Adrenal gland (tissue), 9 donors: ENCODE measurements at regions not wholly inside any gene's neighbourhood (a gene's known extent, or its start where the extent isn't known, plus 50 kb on each side); places are given as distances from the start of the nearest gene placed in this dataset.

ENCODE experiments used
- DNase-seq, 7 donors: peaks; one replicate each; pipeline ENCODE4 v3.0.0-alpha.2; 2019 to 2020
- H3K27ac ChIP-seq, 5 donors: fragments of 200-600 bp; sonication (generic) in 4 of 5; 1 replicate in 3 of 5; 2 replicates in 2 of 5; pipeline versions ENCODE4 v1.5.1 to v1.8.0; 2016 to 2020; ENCODE audit warnings: mild to moderate bottlenecking in 1 of 5
- H3K27me3 ChIP-seq: fragments of 200-600 bp; 2 replicates; pipeline ENCODE4 v1.8.0; 2021
- H3K36me3 ChIP-seq, 2 donors: fragments of 200-600 bp; replicated peaks in 1 of 2; 1 replicate in 1 of 2; 2 replicates in 1 of 2; pipeline versions ENCODE4 v1.5.1 to v1.8.0; 2018 to 2022
- H3K4me1 ChIP-seq, 2 donors: fragments of 200-600 bp; replicated peaks in 1 of 2; 1 replicate in 1 of 2; 2 replicates in 1 of 2; pipeline versions ENCODE4 v1.5.1 to v1.8.0; 2018 to 2021
- H3K4me3 ChIP-seq, 4 donors: fragments of 200-600 bp; sonication (generic) in 3 of 4; one replicate each; pipeline ENCODE4 v1.5.1; 2016 to 2018
- H3K9me3 ChIP-seq, 3 donors: fragments of 200-600 bp; sonication (generic) in 1 of 3; replicated peaks in 1 of 3; 1 replicate in 2 of 3; 2 replicates in 1 of 3; pipeline versions ENCODE4 v1.5.1 to v1.8.0; 2016 to 2021
- CTCF ChIP-seq, 6 experiments: fragments of 450-650 bp in 4 of 6; fragments of 200-600 bp in 2 of 6; sonication (generic) in 1 of 6; IDR thresholded peaks; 1 replicate in 5 of 6; 2 replicates in 1 of 6; pipeline versions ENCODE4 v1.5.1 to v1.8.0; 2016 to 2021; ENCODE audit warnings: antibody characterized with exemption in 6 of 6, mild to moderate bottlenecking in 2 of 6, moderate library complexity in 1 of 6
- POLR2A ChIP-seq, 2 donors: fragments of 450-650 bp; IDR thresholded peaks; one replicate each; pipeline ENCODE4 v1.6.1; 2017; ENCODE audit warnings: antibody characterized with exemption in 2 of 2, mild to moderate bottlenecking in 2 of 2, moderate library complexity in 1 of 2
- WGBS, 4 donors: extraction: QIAGEN DNeasy Blood & Tissue Kit in 2 of 4; methylation state at CpG; one replicate each; pipeline versions ENCODE4 v1.1.5 to v1.1.7; 2013 to 2017; 5-methylcytosine and 5-hydroxymethylcytosine counted together
- intact Hi-C, 2 donors: fragments of 100-400 bp; cut with DNase I; formaldehyde crosslinking; loops; one replicate each; pipeline versions ENCODE4 v1.14.1 to v1.15.0; 2022 to 2023
- donor health status: healthy with polysubstance abuse.
- donor health status: Bipolar disorder and iron deficiency.
- donor health status: DM: yes; HTN: yes; CAD: no.
- donor health status: DM: no; HTN: no; CAD: no.
- donor health status: DM: no; HTN: no; CAD: no.

DNA sequence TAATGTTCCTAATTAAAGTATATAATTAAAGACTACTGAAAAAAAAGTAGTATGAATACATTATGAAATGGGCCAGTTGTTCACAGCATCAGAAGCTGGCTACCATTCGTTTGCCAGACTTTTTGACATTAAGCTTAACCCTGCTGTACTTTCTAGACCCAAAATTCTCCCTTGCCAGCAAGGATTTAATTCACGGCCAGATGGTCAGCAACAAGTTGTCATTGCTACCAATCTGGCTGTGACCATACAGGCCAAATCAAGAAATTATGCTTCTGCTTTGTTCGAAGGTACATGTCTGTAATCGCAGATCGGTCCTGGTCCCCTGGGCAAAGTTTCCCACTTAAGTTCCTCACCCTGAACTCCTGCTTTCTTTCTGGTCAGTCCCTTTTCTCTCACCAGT is 217.7 kb upstream of the ATXN7L3B start:
- 74 to 81% (median 77%) methylated on average over 5 of the region's 5 CpGs for WGBS, 4 donors
- intact Hi-C loops = no loop called here

DNA sequence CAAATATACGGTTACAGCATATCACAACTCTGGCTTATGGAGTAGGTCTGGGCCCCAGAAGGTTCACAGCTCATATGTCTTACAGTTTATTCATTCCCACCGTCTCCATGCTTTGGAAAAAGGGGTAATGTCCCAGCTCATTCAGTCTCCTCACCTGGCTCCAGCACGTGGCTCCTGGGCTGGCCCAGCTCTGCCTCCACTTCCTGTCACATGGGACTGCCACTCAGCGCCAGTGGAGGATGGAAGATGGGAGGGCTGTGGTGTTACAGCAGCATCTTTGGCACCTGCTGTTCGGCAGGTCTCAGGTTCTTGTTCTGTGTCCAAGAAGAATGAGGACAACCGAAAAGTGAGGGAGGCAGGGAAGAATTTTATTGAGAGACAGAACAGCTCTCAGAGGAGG is 216.3 kb upstream of the ATXN7L3B start:
- intact Hi-C loops = no loop called here
- Histone ChIP-seq H3K4me3 (no peak overlapping the region), H3K27ac (no peak overlapping the region)

More for the DNA sequence above, 217.7 kb upstream of the ATXN7L3B start:
- H3K4me1 ChIP-seq = no peaks in the 10 kb centered on the region
- H3K4me3 ChIP-seq = no peak overlapping the region
- H3K36me3 ChIP-seq = no peaks in the 10 kb centered on the region
- H3K27ac ChIP-seq = no peak overlapping the region
- no peak for DNase-seq
- H3K9me3 ChIP-seq = no peaks in the 10 kb centered on the region
- H3K27me3 ChIP-seq = no peaks in the 10 kb centered on the region
- TF ChIP-seq CTCF (IDR thresholded peaks at IDR 0.05) (no peak), POLR2A (IDR thresholded peaks at IDR 0.05) (no peak)

DNA sequence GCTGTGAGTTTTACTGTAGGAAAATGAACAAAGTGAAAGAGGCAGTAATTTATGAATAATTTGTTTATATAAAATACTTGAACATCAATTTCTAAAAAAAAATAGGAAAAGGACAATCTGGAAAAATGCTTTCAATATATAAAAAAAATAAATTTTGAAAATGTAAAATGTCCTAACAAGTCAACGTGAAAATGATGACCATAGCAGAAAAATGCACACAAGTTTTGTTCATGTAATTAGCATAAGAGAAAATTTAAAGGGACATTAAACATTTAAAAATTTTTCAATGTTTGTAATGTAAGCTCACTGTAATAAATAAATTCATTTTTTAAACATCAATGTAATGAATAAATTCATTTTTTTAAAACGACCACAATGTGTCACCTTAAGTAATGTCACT is 214.8 kb upstream of the ATXN7L3B start:
- Histone ChIP-seq H3K36me3 (no peaks in the 10 kb centered on the region), H3K4me1 (no peaks in the 10 kb centered on the region), H3K27me3 (no peaks in the 10 kb centered on the region), H3K9me3 (no peaks in the 10 kb centered on the region), H3K4me3 (no peak overlapping the region), H3K27ac (no peak overlapping the region)
- intact Hi-C loops = no loop called here
- no peak for DNase-seq
- WGBS, 4 donors = 60 to 73% (median 68%) methylated on average over 2 of the region's 2 CpGs
- TF ChIP-seq POLR2A (IDR thresholded peaks at IDR 0.05) (no peak), CTCF (IDR thresholded peaks at IDR 0.05) (no peak)

More for the DNA sequence above, 216.3 kb upstream of the ATXN7L3B start:
- DNase-seq = no peak
- no peaks in the 10 kb centered on the region for H3K27me3 ChIP-seq
- no peaks in the 10 kb centered on the region for H3K4me1 ChIP-seq
- TF ChIP-seq CTCF (IDR thresholded peaks at IDR 0.05) (no peak), POLR2A (IDR thresholded peaks at IDR 0.05) (no peak)
- H3K36me3 ChIP-seq = no peaks in the 10 kb centered on the region
- WGBS, 4 donors = 79 to 84% (median 80%) methylated on average over 6 of the region's 6 CpGs
- no peaks in the 10 kb centered on the region for H3K9me3 ChIP-seq

DNA sequence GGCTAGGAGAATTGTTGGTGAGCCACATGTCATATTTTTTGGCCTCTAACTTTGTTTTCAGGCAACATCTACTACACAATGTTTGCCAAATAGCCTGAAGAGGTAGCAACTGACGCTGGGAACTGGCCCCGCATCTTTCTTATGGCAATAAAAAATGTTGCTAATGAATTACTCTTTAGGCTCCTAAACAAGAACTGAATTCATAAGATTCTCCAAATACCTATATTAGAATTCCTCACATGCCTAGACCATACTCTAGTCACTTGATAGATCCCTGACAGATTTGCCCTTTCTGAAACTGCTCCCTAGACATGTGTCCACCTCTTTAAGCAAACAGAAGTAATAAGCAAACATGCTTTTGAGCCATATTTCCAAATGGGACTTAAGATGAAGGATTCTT is 209.0 kb upstream of the ATXN7L3B start:
- Histone ChIP-seq H3K36me3 (no peaks in the 10 kb centered on the region), H3K27ac (no peak overlapping the region), H3K4me3 (no peak overlapping the region), H3K9me3 (no peaks in the 10 kb centered on the region), H3K4me1 (no peaks in the 10 kb centered on the region), H3K27me3 (no peaks in the 10 kb centered on the region)
- DNase-seq = no peak
- TF ChIP-seq POLR2A (IDR thresholded peaks at IDR 0.05) (no peak), CTCF (IDR thresholded peaks at IDR 0.05) (no peak)
- 83 to 93% (median 90%) methylated on average over 2 of the region's 2 CpGs for WGBS, 4 donors
- intact Hi-C loops = no loop called here
